HG02870 (cell line): ENCODE measurements at regions not wholly inside any gene's neighbourhood (a gene's known extent, or its start where the extent isn't known, plus 50 kb on each side); places are given as distances from the start of the nearest gene placed in this dataset.
A peak's percentile ranks its signal among the peaks of the same experiment; 100 is the strongest.
"Not testable (repeated sequence)": the region's sequence is repeated elsewhere in the genome, so short reads cannot be mapped to it uniquely, and the experiment has no call there.

Experiments
- ATAC-seq: cut with Tn5 transposase; IDR thresholded peaks from one replicate; pipeline ENCODE4 v1.9.1; 2021; ENCODE audit warnings: mild to moderate bottlenecking, moderate library complexity; ENCODE audit not compliant: unreplicated experiment

- no peak for ATAC-seq
These were observed 146.5 kb downstream of the SH3BGRL start for GRCh38 chrX:81348388-81348787.

GRCh38 chrX:81354954-81355353, 153.1 kb downstream of the SH3BGRL start:
- no peak for ATAC-seq

GRCh38 chrX:81355436-81355835, 153.5 kb downstream of the SH3BGRL start:
- ATAC-seq: no peak

- no peak for ATAC-seq
These were observed 165.4 kb downstream of the SH3BGRL start for GRCh38 chrX:81367291-81367690.

GRCh38 chrX:81377329-81377728, 175.4 kb downstream of the SH3BGRL start:
- ATAC-seq: no peak

GRCh38 chrX:81378560-81378959, 176.7 kb downstream of the SH3BGRL start:
- no peak for ATAC-seq

GRCh38 chrX:81390237-81390636, 188.3 kb downstream of the SH3BGRL start:
- peak; percentile 92 for ATAC-seq

GRCh38 chrX:81392396-81392795, 190.5 kb downstream of the SH3BGRL start:
- no peak for ATAC-seq

GRCh38 chrX:81405781-81406180, 203.9 kb downstream of the SH3BGRL start:
- no peak for ATAC-seq

- no peak for ATAC-seq
These were observed 209.6 kb downstream of the SH3BGRL start for GRCh38 chrX:81411517-81411916.

GRCh38 chrX:81412428-81412827, 210.5 kb downstream of the SH3BGRL start:
- no peak for ATAC-seq

- not testable (repeated sequence) for ATAC-seq
These were observed 211.0 kb downstream of the SH3BGRL start for GRCh38 chrX:81412857-81413256.

GRCh38 chrX:81414630-81415029, 212.7 kb downstream of the SH3BGRL start:
- no peak for ATAC-seq
